IMR-90 (cell line): ENCODE measurements at regions not wholly inside any gene's neighbourhood (a gene's known extent, or its start where the extent isn't known, plus 50 kb on each side); places are given as distances from the start of the nearest gene placed in this dataset.

Experiments
- BHLHE40 ChIP-seq: fragments of 150-350 bp; IDR thresholded peaks from 2 replicates; pipeline ENCODE4 v1.6.1; 2016; ENCODE audit warnings: mild to moderate bottlenecking, low read depth, low read length
- CEBPB ChIP-seq: IDR thresholded peaks from 2 replicates; pipeline ENCODE4 v1.6.1; 2012; ENCODE audit warnings: low read depth, low read length, improper control_type of control experiment
- CTCF ChIP-seq: conservative IDR thresholded peaks from 2 replicates; pipeline ENCODE4 v1.5.1; 2012; ENCODE audit warnings: mild to moderate bottlenecking, low read depth, low read length, improper control_type of control experiment
- MAFK ChIP-seq: IDR thresholded peaks from 2 replicates; pipeline ENCODE4 v1.6.1; 2012; ENCODE audit warnings: low read depth, low read length, improper control_type of control experiment
- POLR2A ChIP-seq: IDR thresholded peaks from 2 replicates; pipeline ENCODE4 v1.6.1; 2012; ENCODE audit warnings: mild to moderate bottlenecking, low read depth, low read length
- RAD21 ChIP-seq: IDR thresholded peaks from 2 replicates; pipeline ENCODE4 v1.6.1; 2012; ENCODE audit warnings: low read length, improper control_type of control experiment
- RCOR1 ChIP-seq: IDR thresholded peaks from 2 replicates; pipeline ENCODE4 v1.6.1; 2012; ENCODE audit warnings: mild to moderate bottlenecking, low read length, improper control_type of control experiment; ENCODE audit not compliant: insufficient replicate concordance
- RFX5 ChIP-seq: IDR thresholded peaks from 2 replicates; pipeline ENCODE4 v1.8.0; 2012; ENCODE audit warnings: low read depth, mild to moderate bottlenecking, low read length, moderate library complexity
- SMC3 ChIP-seq: fragments of 150-350 bp; IDR thresholded peaks from 2 replicates; pipeline ENCODE4 v1.6.1; 2016; ENCODE audit warnings: low read depth, mild to moderate bottlenecking, antibody characterized with exemption, low read length, moderate library complexity
- USF2 ChIP-seq: fragments of 150-350 bp; IDR thresholded peaks from 2 replicates; pipeline ENCODE4 v1.6.1; 2017; ENCODE audit warnings: mild to moderate bottlenecking, antibody characterized with exemption, low read length, low read depth

GRCh38 chr4:126564283-126564854, 1068.4 kb upstream of the INTU start:
- TF ChIP-seq CTCF (no peak), USF2 (no peak), RAD21 (no peak), POLR2A (no peak), SMC3 (no peak), RCOR1 (no peak), MAFK (no peak), CEBPB (no peak), BHLHE40 (no peak), RFX5 (no peak)
